ENCODE measurements at regions not wholly inside any gene's neighbourhood (a gene's known extent, or its start where the extent isn't known, plus 50 kb on each side); places are given as distances from the start of the nearest gene placed in this dataset.

GRCh38 chr18:22838639-22839277, 94.4 kb upstream of the RBBP8 start:
- TF ChIP-seq POLR2A (IDR thresholded peaks at IDR 0.05; ENCODE audit: low read depth, low read length) (no peak), POLR2AphosphoS5 (IDR thresholded peaks at IDR 0.05; ENCODE audit: low read depth, low read length) (no peak), PAX5 (IDR thresholded peaks at IDR 0.05; ENCODE audit: insufficient read depth, low read length, severe bottlenecking) (no peak), POU2F2 (IDR thresholded peaks at IDR 0.05; ENCODE audit: low read depth, low read length) (no peak), TAF1 (IDR thresholded peaks at IDR 0.05; ENCODE audit: low read depth, low read length) (no peak)
